Large intestine (tissue), 3 donors: ENCODE measurements at regions not wholly inside any gene's neighbourhood (a gene's known extent, or its start where the extent isn't known, plus 50 kb on each side); places are given as distances from the start of the nearest gene placed in this dataset.

Experiments
- DNase-seq, 2 donors: peaks; one replicate each; pipeline versions ENCODE4 v3.0.0 to v3.0.0-alpha.2; 2013
- H3K27ac ChIP-seq: one replicate; pipeline ENCODE4 v1.5.1; 2013; ENCODE audit warnings: low read length
- H3K27me3 ChIP-seq: 2 replicates; pipeline ENCODE4 v1.6.1; 2013; ENCODE audit warnings: low read length; ENCODE audit not compliant: control insufficient read depth, insufficient read depth
- H3K36me3 ChIP-seq: 2 replicates; pipeline ENCODE4 v1.6.1; 2013; ENCODE audit warnings: low read length; ENCODE audit not compliant: control insufficient read depth, insufficient read depth
- H3K4me1 ChIP-seq: one replicate; pipeline ENCODE4 v1.6.1; 2013; ENCODE audit warnings: low read length; ENCODE audit not compliant: control insufficient read depth, insufficient read depth
- H3K4me3 ChIP-seq: one replicate; pipeline ENCODE4 v1.5.1; 2013; ENCODE audit warnings: low read length
- H3K9me3 ChIP-seq: one replicate; pipeline ENCODE4 v1.6.1; 2013; ENCODE audit warnings: mild to moderate bottlenecking, low read depth, low read length, moderate library complexity; ENCODE audit not compliant: control insufficient read depth
- WGBS: methylation state at CpG from one replicate; pipeline ENCODE4 v1.1.5; 2013; ENCODE audit warnings: low lambda C conversion rate; ENCODE audit not compliant: insufficient coverage; 5-methylcytosine and 5-hydroxymethylcytosine counted together

DNA sequence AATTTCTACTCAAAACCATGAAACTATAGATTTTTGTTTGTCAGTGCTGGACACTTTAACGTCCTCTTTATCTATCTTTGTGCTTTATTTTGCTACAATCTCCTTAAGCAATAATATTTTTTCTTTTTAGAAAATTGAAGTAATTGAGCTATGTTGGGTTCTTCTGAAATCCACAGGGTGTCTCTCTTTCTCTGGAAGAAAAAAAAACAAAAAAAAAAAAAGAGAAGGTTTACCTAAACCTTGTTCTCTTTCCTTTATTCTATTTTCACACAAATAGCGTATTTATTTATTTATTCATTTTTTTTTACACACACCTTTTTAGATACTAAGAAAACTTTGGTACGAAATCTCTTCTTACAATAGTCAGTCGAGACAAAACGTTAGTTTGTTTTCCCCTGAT, 601.0 kb downstream of the EDEM1 start:
- 70% methylated on average over 5 of the region's 5 CpGs for WGBS

DNA sequence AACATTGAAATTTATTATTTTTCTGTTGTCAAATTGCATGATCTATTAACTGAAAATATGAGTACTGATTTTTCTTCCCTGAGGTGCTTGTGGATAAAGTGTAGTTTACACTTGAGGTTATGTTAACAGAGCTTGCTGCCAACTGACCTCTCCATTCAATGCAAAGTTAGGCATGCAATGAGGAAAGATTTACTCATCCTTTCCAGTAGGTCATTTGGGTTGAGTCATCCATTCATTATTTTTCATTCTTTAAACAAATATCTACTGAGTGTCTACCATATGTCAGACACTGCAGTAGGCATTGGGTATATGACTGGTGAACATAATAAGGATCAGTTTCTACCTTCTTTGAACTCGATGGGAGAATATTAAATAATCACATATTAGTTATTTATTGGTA, 604.1 kb downstream of the EDEM1 start:
- Histone ChIP-seq H3K27me3 (no peaks in the 10 kb centered on the region), H3K4me1 (no peaks in the 10 kb centered on the region), H3K36me3 (no peaks in the 10 kb centered on the region), H3K4me3 (no peak overlapping the region), H3K27ac (no peak overlapping the region), H3K9me3 (no peaks in the 10 kb centered on the region)
- no CpG with 5 or more reads among the region's 1 CpG for WGBS
- DNase-seq = no peak

More for the DNA sequence above, 601.0 kb downstream of the EDEM1 start:
- no peak overlapping the region for H3K27ac ChIP-seq
- no peaks in the 10 kb centered on the region for H3K4me1 ChIP-seq
- no peak for DNase-seq
- no peaks in the 10 kb centered on the region for H3K9me3 ChIP-seq
- H3K4me3 ChIP-seq = no peak overlapping the region
- H3K36me3 ChIP-seq = no peaks in the 10 kb centered on the region
- no peaks in the 10 kb centered on the region for H3K27me3 ChIP-seq

DNA sequence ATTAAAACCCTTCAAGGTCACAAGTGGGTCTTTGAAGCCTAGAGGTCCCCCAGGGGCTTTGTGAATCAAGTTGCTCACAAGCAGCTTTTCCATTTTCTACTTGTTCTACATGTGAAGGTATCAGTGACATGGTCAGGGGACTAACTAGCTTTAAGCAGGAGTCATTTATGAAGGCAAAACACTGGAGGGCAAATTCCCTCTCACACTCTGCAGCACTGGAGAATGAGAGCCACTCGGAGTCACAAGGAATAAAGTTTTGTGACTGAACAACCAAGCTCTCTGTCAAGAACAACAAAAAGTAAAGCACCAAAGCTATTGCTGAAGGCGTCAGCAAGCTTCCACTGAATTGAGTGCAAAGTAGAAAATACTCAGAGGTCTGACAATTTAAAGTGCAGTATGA, 609.0 kb downstream of the EDEM1 start:
- Histone ChIP-seq H3K4me3 (no peak overlapping the region), H3K27ac (no peak overlapping the region)
- DNase-seq = no peak

DNA sequence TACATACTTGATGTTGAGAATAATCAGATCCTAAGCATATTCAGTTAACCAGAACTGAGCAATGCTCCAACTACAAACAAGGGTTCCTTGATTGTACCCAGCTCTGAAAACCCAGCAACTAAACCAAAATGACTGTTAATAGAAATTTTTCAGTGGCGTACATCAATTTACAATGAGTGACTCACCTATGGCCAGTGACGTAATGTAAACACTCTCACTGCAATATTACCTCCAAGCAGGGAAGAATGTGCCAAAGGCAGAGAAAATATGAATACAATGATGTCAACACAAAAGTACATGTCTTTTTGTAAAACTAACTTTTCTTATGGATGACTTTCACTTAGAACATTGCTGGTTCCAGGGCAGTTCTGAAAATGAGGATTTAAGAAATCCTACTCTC, 611.3 kb downstream of the EDEM1 start:
- no CpG with 5 or more reads among the region's 2 CpGs for WGBS
- H3K4me3 ChIP-seq = no peak overlapping the region

More for the DNA sequence above, 609.0 kb downstream of the EDEM1 start:
- Histone ChIP-seq H3K9me3 (no peaks in the 10 kb centered on the region), H3K36me3 (no peaks in the 10 kb centered on the region), H3K27me3 (no peaks in the 10 kb centered on the region), H3K4me1 (no peaks in the 10 kb centered on the region)
- WGBS = no CpG with 5 or more reads among the region's 2 CpGs

DNA sequence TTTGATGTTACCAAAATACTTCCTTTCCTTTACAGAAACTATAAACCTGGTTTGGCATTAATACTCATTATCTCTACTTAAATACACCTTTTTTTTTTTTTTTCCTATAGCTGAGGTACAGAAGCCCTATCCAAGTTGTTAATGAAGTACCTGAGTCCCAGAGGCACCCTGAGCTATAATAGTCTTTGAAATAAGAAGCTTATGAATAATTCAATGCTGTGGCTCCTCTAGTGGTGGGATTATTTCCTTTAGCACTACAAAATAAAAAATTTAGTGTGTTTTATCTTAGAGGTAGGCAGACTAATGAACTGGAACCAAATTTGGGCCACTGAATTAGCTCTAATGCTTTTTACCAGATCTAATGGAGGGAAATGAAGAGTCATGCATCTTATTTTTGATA, 611.9 kb downstream of the EDEM1 start:
- Histone ChIP-seq H3K36me3 (no peaks in the 10 kb centered on the region), H3K27me3 (no peaks in the 10 kb centered on the region)
- DNase-seq = no peak

More for the DNA sequence above, 611.3 kb downstream of the EDEM1 start:
- Histone ChIP-seq H3K27me3 (no peaks in the 10 kb centered on the region), H3K9me3 (no peaks in the 10 kb centered on the region), H3K4me1 (no peaks in the 10 kb centered on the region), H3K27ac (no peak overlapping the region), H3K36me3 (no peaks in the 10 kb centered on the region)
- no peak for DNase-seq

DNA sequence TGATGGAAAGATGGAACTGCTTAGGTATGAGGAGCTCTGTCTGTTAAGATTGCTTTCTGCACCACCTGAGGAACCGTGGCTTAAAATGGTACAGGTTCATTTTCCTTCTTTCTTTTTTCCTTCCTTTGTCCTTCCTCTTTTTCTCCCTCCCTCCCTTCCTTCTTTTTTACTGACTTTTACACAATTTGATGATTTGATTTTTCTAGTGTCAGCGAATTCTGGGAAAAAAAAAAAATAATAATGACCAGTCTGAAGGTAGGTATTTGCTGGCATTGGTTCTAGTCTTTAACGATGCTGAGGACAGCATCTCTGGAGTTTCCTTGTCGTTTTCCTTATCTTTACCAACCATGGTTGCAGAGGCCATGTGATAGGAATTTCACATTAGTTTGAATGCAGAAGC, 613.5 kb downstream of the EDEM1 start:
- Histone ChIP-seq H3K4me1 (no peaks in the 10 kb centered on the region), H3K4me3 (no peak overlapping the region), H3K27me3 (no peaks in the 10 kb centered on the region), H3K27ac (no peak overlapping the region), H3K9me3 (no peaks in the 10 kb centered on the region), H3K36me3 (no peaks in the 10 kb centered on the region)
- no peak for DNase-seq
- 92% methylated on average over 2 of the region's 4 CpGs for WGBS

More for the DNA sequence above, 611.9 kb downstream of the EDEM1 start:
- Histone ChIP-seq H3K4me1 (no peaks in the 10 kb centered on the region), H3K4me3 (no peak overlapping the region), H3K27ac (no peak overlapping the region), H3K9me3 (no peaks in the 10 kb centered on the region)

DNA sequence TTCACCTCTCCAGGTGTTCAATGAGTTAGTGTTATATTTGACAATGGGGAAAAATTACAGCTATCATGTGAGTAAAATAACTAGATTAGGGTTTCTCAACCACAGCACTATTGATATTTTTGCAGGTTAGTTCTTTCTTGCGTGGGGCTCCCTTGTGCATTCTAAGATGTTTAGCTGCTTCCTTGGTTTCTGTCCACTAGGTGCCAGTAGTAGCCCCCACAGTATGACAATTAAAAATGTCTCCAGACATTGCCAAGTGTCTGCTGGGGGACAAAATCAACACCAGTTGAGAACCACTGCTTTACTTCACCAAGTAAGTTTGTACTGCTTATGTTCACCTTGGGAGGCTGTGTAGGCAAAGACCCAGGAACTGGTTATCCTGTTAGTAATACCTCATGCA, 618.7 kb downstream of the EDEM1 start:
- WGBS = no CpG with 5 or more reads among the region's 1 CpG
- no peak for DNase-seq
- Histone ChIP-seq H3K36me3 (no peaks in the 10 kb centered on the region), H3K4me1 (no peaks in the 10 kb centered on the region), H3K27me3 (no peaks in the 10 kb centered on the region), H3K27ac (no peak overlapping the region), H3K4me3 (no peak overlapping the region), H3K9me3 (no peaks in the 10 kb centered on the region)

DNA sequence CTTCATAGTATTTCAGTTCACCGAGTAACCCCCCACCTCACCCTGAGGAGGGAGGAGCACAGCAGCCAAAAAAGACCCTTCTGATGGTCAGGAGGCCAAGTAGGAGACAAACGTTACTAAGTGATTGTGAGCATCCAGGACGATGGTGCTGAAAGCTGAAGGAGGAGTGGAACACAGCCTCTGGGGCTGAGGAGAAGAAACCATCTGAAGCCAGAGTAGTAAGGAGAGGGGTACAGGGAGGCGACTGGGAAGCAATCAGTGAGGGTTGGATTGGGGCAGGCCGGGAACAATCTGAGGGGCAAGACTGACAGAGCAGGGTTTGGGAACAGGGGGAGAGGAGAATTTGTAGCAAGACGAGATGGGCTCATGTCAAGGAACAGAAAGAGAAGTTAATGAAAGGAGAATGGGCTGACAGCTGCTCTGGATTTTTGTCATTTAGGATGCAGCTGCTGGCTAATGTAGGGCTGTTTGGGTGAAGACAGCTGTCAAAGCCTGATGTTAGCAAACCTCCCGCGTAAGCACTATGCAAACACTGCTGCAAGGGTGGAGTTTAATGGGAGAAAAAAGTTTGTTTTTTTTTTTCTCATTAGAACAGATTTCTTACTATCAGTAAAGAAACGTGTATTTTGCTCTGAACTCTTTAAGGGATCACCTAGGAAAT, 622.2 kb downstream of the EDEM1 start:
- no peak for DNase-seq
- WGBS = 79% methylated on average over 3 of the region's 9 CpGs

DNA sequence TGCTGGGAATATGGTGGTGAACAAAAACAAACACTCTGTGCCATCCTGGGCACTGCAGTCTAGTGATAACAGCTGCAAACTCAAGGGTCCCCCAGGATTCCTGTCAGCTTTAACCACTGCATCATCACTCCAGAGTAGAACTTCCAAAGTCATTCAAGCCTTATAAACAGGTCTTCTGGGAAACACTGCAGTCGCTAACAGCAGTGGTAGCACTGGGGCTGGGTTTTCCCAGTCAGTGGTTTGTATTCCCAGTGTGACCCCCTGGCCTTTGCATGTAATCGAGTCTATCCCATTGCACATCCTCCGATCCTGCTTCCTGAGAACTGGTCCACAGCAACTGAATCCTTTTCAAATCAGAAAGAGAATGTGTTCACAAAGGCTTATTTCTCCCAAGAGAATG, 623.5 kb downstream of the EDEM1 start:
- H3K9me3 ChIP-seq = no peaks in the 10 kb centered on the region
- no peak for DNase-seq
- no peak overlapping the region for H3K4me3 ChIP-seq
- no peak overlapping the region for H3K27ac ChIP-seq
- WGBS = no CpG with 5 or more reads among the region's 3 CpGs
- H3K27me3 ChIP-seq = no peaks in the 10 kb centered on the region
- H3K4me1 ChIP-seq = no peaks in the 10 kb centered on the region
- H3K36me3 ChIP-seq = no peaks in the 10 kb centered on the region

More for the DNA sequence above, 622.2 kb downstream of the EDEM1 start:
- no peaks in the 10 kb centered on the region for H3K27me3 ChIP-seq
- H3K27ac ChIP-seq = no peak overlapping the region
- no peaks in the 10 kb centered on the region for H3K9me3 ChIP-seq
- H3K4me3 ChIP-seq = no peak overlapping the region
- no peaks in the 10 kb centered on the region for H3K4me1 ChIP-seq
- no peaks in the 10 kb centered on the region for H3K36me3 ChIP-seq

DNA sequence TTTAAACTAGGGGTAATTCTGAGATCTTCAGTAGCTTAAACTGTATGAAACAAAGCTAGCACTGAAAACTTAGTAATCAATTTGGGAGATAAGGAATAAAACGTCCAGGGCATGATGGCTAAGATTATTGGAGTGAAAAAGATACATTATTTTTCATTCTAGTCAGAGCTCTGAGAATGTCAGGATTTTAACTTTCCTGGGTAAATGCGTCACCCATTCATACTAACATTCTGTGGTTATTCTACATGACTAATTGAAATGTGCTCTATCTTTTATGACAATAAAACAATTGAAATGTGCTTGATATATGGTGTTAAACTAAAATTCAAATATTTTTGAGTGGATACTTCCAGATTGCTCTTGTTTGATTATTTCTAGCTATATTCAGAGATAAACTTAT, 626.0 kb downstream of the EDEM1 start:
- no peak for DNase-seq
- no peaks in the 10 kb centered on the region for H3K36me3 ChIP-seq
- no peaks in the 10 kb centered on the region for H3K9me3 ChIP-seq
- WGBS = 100% methylated on average over 1 of the region's 2 CpGs
- H3K4me3 ChIP-seq = no peak overlapping the region
- no peak overlapping the region for H3K27ac ChIP-seq
- H3K27me3 ChIP-seq = no peaks in the 10 kb centered on the region
- H3K4me1 ChIP-seq = no peaks in the 10 kb centered on the region

DNA sequence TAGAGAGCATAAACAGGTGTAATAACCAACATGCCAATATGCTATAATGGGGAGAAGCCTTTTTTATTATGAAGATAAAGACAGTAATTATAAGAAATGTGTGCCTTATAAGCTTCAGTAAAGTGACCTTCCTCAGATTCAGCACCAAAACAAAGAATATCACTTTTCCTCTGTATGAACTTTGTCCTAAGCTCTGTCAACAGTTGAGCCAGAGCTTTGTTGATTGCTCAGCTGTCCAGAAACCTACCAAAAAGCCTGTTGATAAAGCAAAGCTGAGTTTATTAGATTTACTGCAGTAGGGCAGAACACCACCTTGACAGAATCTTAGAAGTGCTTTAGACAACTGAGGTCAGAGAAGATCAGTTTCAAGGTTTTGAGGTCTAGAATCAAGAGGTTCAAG, 635.3 kb downstream of the EDEM1 start:
- H3K9me3 ChIP-seq = no peaks in the 10 kb centered on the region
- no peak overlapping the region for H3K4me3 ChIP-seq
- DNase-seq = no peak
- H3K36me3 ChIP-seq = no peaks in the 10 kb centered on the region
- no peaks in the 10 kb centered on the region for H3K4me1 ChIP-seq
- no peak overlapping the region for H3K27ac ChIP-seq
- H3K27me3 ChIP-seq = no peaks in the 10 kb centered on the region
